ENCODE measurements at regions not wholly inside any gene's neighbourhood (a gene's known extent, or its start where the extent isn't known, plus 50 kb on each side); places are given as distances from the start of the nearest gene placed in this dataset.

DNA sequence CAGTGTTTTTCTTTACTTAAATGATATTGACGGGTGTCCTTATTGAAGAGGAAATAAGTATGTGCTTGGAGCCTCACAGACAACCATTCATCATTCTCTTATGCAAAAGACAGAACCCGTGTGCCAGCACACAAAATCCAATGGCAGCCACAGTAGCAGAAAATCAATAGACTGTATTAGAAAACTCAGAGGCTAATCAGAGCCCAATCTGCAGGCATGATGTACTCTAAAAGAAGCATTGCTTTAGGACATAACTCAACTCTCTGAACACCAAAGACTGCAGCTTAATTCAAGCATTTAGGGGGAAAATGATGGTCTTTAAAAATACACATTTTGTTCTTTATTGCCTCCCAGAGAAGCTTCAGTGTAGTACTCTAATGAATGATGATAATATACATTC, 476.9 kb downstream of the PDHA2 start:
- no peak for TF ChIP-seq POLR2A (IDR thresholded peaks at IDR 0.05; ENCODE audit: borderline replicate concordance, extremely low read depth, insufficient read depth, insufficient read length)
- TF ChIP-seq, protein P1, sequence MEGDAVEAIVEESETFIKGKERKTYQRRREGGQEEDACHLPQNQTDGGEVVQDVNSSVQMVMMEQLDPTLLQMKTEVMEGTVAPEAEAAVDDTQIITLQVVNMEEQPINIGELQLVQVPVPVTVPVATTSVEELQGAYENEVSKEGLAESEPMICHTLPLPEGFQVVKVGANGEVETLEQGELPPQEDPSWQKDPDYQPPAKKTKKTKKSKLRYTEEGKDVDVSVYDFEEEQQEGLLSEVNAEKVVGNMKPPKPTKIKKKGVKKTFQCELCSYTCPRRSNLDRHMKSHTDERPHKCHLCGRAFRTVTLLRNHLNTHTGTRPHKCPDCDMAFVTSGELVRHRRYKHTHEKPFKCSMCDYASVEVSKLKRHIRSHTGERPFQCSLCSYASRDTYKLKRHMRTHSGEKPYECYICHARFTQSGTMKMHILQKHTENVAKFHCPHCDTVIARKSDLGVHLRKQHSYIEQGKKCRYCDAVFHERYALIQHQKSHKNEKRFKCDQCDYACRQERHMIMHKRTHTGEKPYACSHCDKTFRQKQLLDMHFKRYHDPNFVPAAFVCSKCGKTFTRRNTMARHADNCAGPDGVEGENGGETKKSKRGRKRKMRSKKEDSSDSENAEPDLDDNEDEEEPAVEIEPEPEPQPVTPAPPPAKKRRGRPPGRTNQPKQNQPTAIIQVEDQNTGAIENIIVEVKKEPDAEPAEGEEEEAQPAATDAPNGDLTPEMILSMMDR (IDR thresholded peaks at IDR 0.05 in 2 of 3, conservative IDR thresholded peaks at IDR 0.05 in 1 of 3; ENCODE audit: borderline replicate concordance in 1 of 3, insufficient read depth in 1 of 3, low read depth in 2 of 3, low read length in 2 of 3): no peak
- no peak for TF ChIP-seq EZH2 (IDR thresholded peaks at IDR 0.05)
- no peak for TF ChIP-seq SIN3A (IDR thresholded peaks at IDR 0.05; ENCODE audit: low read depth)
- TF ChIP-seq EGR1 (IDR thresholded peaks at IDR 0.05; ENCODE audit: low read depth): no peak
- no peak for TF ChIP-seq POLR2AphosphoS5 (IDR thresholded peaks at IDR 0.05; ENCODE audit: low read depth, low read length)
- TF ChIP-seq FOSL1 (IDR thresholded peaks at IDR 0.05; ENCODE audit: low read depth): no peak
- TF ChIP-seq ZFX (IDR thresholded peaks at IDR 0.05): no peak
- TF ChIP-seq EZH2phosphoT487 (IDR thresholded peaks at IDR 0.05; ENCODE audit: borderline replicate concordance): no peak
- no peak for TF ChIP-seq RAD21 (IDR thresholded peaks at IDR 0.05; ENCODE audit: low read depth)
- TF ChIP-seq TCF7L2 (IDR thresholded peaks at IDR 0.05; ENCODE audit: borderline replicate concordance, extremely low read depth, insufficient read depth, insufficient read length): no peak
- TF ChIP-seq SP1 (IDR thresholded peaks at IDR 0.05; ENCODE audit: low read depth): no peak
